ENCODE measurements at regions not wholly inside any gene's neighbourhood (a gene's known extent, or its start where the extent isn't known, plus 50 kb on each side); places are given as distances from the start of the nearest gene placed in this dataset.
A peak's percentile ranks its signal among the peaks of the same experiment; 100 is the strongest.

DNA sequence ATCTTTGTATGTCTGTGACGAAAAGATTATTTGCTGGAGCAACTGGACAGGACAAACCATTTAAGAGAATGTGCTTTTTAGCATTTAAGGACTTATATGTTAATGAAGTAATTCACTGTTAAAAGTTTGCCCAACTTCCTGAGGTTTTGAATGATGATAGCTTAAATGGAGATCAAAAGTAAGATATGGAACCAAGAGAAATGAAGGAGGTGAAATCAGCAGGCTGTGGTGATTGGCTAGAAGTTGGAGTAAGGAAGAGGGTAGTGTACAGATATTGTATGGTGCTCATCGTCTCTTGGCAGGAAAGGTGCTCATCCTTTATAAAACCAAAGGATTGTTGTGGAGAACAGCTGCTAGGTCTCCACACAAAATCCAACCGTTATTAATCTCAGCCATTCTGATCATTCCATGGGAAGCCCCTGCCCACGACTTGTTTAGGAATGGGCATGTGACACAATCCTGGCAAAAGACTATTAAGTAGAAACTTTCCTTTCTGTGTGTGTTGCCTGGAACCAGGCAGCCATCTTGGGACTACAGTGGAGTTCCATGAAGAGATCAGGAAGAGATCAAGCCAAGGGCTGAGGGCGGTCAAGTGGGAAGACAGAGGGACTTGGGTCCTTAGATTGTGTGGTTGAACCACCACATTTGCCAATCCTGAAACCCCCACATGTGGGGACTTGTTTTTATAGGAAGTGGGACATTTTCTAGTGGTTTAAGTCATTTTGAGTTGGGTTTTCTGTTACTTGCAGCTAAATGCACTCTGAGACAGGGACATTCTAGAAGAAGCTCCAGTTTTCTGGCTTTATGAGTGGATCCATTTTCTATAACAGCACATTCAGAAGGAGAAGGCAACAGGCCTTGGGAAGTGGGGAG lies 56.8 kb upstream of the CHST11 start:
- no peak overlapping the region for H3K4me3 ChIP-seq (ENCODE audit: low read length)
- peak; percentile 75 for DNase-seq (ENCODE audit: low read depth, low spot score)

DNA sequence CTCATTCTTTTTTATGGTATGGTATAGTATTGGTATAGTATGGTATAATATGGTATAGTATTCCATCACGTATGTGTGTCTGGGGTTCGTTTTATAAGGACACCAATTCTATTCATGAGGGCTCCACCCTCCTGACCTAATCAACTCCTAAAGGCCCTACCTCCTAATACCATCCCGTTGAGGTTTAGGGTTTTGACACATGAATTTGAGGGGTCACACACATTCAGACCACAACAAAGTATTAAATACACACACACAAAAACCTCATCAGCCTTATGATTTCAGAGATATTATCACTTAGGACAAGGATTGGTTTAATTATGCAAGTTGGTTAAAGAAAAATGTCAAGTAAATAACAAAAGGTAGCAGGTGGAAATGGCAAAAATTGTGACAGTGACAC lies 54.1 kb upstream of the CHST11 start:
- DNase-seq (ENCODE audit: low read depth, low spot score): no peak
- no peak overlapping the region for H3K4me3 ChIP-seq (ENCODE audit: low read length)

DNA sequence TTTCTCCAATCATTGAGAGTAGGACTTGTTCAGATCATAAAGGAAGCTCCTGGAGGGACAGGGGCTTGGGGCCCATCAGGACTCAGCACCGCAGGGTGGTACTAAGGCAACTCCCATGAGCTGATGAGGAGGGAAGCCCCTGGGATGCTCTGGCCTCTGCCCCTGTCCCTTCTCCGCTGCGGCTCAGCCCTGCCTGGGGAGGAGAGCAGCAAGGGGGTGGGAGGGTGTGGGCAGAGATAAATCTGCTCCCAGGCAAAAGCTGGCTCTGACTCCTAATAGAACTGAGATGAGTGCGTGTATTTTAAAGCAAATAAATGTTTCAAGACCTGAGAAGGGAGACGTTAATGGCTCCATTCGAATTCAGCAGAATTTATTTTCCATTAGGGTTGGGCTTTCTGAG lies 52.0 kb upstream of the CHST11 start:
- H3K4me3 ChIP-seq (ENCODE audit: low read length): no peak overlapping the region
- DNase-seq (ENCODE audit: low read depth, low spot score): no peak

DNA sequence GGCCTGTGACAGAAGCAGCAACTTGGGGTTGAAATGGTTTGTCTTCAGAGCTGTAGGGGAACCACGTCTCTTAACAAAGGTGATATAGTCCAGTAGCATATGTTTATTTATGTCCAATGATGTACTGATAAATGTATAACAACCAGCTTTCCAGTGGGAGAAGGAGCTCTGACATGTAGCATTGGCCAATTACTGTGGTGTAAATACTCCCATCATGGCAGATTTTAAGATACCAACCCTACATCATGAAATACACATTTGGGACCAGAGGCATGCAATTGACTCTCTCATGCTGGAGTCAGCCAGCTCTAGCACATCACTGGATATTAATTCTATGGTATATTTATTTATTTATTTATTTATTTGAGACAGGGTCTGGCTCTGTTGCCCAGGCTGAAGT lies 50.6 kb upstream of the CHST11 start:
- H3K4me3 ChIP-seq (ENCODE audit: low read length): no peak overlapping the region
- DNase-seq (ENCODE audit: low read depth, low spot score): no peak

Data from Jurkat, Clone E6-1 (cell line).